ENCODE measurements at regions not wholly inside any gene's neighbourhood (a gene's known extent, or its start where the extent isn't known, plus 50 kb on each side); places are given as distances from the start of the nearest gene placed in this dataset.

GRCh38 chr12:68428724-68429501 lies 96.8 kb upstream of the MDM1 start:
- ChIA-PET CTCF (interaction anchor here (0.7 to 1.2 kb wide), 3 partner anchors 10 to 33 kb away, joined by 3 to 6 read pairs (median 3); no protein-coding TSS in a partner anchor), POLR2A (no interaction called here)
- peaks cover 4% of the 10 kb centered on the region for H3K36me3 Mint-ChIP-seq (ENCODE audit: low read depth)
- no peak overlapping the region for H3K27ac Mint-ChIP-seq
- no peak overlapping the region for H3K4me3 Mint-ChIP-seq
- no peak for DNase-seq
- peaks cover 3% of the 10 kb centered on the region for H3K9me3 Mint-ChIP-seq
- H3K4me1 Mint-ChIP-seq = no peaks in the 10 kb centered on the region
- no peaks in the 10 kb centered on the region for H3K27me3 Mint-ChIP-seq

GRCh38 chr12:68429696-68430095 lies 97.5 kb upstream of the MDM1 start:
- H3K27ac Mint-ChIP-seq = no peak overlapping the region
- H3K9me3 Mint-ChIP-seq = peaks cover 4% of the 10 kb centered on the region
- H3K4me3 Mint-ChIP-seq = no peak overlapping the region
- no peaks in the 10 kb centered on the region for H3K4me1 Mint-ChIP-seq
- POLR2A ChIA-PET = no interaction called here
- no peaks in the 10 kb centered on the region for H3K27me3 Mint-ChIP-seq
- H3K36me3 Mint-ChIP-seq (ENCODE audit: low read depth) = peaks cover 7% of the 10 kb centered on the region
- CTCF ChIA-PET = interaction anchor here (1.2 kb wide), 1 partner anchor 19 kb away, joined by 3 read pairs; no protein-coding TSS in a partner anchor
- DNase-seq = no peak

DNA sequence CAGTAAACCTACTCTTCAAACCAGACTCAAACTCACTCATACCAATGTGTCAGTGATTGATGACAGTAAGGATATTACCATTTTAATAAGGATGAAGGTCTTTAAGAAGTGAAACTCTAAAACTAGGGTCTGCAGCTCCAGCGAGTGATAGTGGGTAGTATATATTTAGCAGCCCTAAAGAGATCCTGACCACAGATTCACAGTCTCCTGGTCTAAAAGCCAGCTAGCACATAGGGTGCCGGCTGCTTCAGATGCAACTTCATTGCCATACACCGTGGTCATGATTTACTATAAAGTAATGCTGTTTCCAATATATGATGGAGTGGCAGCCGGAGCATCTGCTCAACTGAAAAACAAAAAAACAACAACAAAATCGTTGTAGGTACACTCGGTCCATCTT lies 99.6 kb upstream of the MDM1 start:
- Mint-ChIP-seq H3K4me3 (no peak overlapping the region), H3K27me3 (no peaks in the 10 kb centered on the region), H3K36me3 (ENCODE audit: low read depth) (peaks cover 14% of the 10 kb centered on the region), H3K27ac (no peak overlapping the region), H3K4me1 (no peaks in the 10 kb centered on the region), H3K9me3 (peaks cover 10% of the 10 kb centered on the region)
- ChIA-PET CTCF (interaction anchor here (1.1 kb wide), 1 partner anchor 13 kb away, joined by 3 read pairs; no protein-coding TSS in a partner anchor), POLR2A (no interaction called here)
- DNase-seq = no peak

DNA sequence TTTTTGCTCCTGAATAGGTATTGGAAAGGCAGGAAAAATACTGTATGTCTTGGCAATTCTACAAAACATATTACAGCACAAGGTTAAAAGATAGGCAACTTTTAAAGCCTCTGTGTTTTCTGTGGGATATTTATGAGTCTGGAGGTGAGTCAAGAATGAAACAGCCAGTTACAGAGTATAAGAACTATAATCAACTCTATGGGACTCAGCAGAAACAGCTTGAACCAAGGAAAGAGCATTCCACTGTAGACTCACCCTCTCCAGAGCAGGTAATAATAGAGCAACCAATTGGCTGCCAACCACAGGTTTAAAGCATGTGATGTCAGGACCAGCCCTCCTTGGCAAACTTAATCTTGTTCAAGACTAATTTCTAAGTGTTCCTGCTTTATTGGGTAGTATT lies 100.5 kb upstream of the MDM1 start:
- H3K27me3 Mint-ChIP-seq = no peaks in the 10 kb centered on the region
- H3K4me3 Mint-ChIP-seq = no peak overlapping the region
- DNase-seq = no peak
- H3K36me3 Mint-ChIP-seq (ENCODE audit: low read depth) = peaks cover 19% of the 10 kb centered on the region
- peaks cover 16% of the 10 kb centered on the region for H3K9me3 Mint-ChIP-seq
- H3K4me1 Mint-ChIP-seq = no peaks in the 10 kb centered on the region
- H3K27ac Mint-ChIP-seq = no peak overlapping the region
- ChIA-PET CTCF (interaction anchor here (1.1 to 1.5 kb wide), 3 partner anchors 13 to 255 kb away, joined by 3 read pairs; no protein-coding TSS in a partner anchor), POLR2A (no interaction called here)

DNA sequence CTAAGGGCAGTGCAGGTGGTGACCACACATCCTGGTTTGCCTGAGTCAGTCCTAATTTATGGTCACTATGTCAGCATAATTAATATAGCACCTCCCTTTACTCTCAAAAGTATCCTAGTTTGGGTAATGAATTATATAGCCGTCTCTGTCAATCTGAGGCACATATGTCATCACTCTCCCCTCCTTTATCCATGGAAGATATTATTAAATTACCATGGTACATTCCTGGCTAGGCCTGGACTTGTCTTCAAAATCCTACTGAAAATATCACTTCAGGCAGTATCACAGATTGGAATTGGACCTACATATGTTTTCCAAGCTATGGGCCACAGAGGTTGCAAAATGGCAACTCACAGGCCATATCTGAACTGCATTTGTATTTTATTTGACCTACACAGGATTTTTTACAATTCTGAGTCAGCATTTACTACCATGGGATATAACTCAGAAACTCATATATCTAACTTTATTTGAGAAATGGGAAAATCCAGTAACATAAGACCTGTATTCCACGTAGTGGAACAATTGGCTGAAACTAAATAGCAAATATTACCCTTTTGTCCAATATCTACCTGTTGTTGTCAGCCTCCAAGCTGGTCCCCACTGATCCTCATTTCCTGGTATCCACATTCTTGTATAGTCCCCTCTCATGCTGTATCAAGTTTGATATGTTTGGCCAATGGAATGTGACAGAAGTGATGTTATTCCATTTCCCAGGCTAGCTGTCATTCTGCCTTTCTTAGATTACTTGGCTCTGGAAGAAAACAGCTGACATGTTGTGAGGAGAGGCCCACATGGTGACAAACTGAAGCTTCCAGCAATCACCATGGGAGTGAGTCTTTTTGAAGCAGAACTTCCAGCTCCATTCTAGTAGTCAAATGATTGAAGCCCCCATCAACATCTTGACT lies 102.5 kb upstream of the MDM1 start:
- DNase-seq = no peak
- POLR2A ChIA-PET = no interaction called here
- peaks cover 19% of the 10 kb centered on the region for H3K36me3 Mint-ChIP-seq (ENCODE audit: low read depth)
- H3K4me3 Mint-ChIP-seq = no peak overlapping the region
- CTCF ChIA-PET = interaction anchor here (0.9 to 1.2 kb wide), 3 partner anchors 14 to 21 kb away, joined by 3 to 4 read pairs (median 4); no protein-coding TSS in a partner anchor
- no peak overlapping the region for H3K27ac Mint-ChIP-seq
- H3K4me1 Mint-ChIP-seq = no peaks in the 10 kb centered on the region
- H3K27me3 Mint-ChIP-seq = no peaks in the 10 kb centered on the region
- peaks cover 16% of the 10 kb centered on the region for H3K9me3 Mint-ChIP-seq

GRCh38 chr12:68435299-68435637 lies 103.1 kb upstream of the MDM1 start:
- peaks cover 19% of the 10 kb centered on the region for H3K36me3 Mint-ChIP-seq (ENCODE audit: low read depth)

DNA sequence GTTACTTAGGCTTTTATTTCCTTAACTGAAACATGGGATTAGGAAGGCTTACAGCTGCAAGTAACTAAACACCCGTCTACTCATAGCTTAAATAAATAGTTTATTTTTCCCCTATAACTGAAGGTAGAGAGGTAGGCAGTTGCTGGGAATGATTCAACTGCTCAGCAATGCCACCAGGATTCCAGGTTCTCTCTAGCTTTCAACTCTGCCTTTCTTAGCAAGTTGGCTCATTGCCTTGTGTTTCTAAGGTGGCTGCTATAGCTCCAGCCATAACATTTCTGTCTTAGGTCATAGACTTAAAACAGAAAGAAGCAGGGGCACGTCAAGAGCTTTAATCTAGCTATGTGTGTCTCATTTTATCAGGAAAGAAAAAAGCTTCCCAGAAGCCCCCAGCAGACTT lies 103.7 kb upstream of the MDM1 start:
- ChIA-PET CTCF (interaction anchor here (0.9 to 1.4 kb wide), 4 partner anchors 13 to 22 kb away, joined by 3 to 5 read pairs (median 4); no protein-coding TSS in a partner anchor), POLR2A (interaction anchor here (0.6 kb wide), 1 partner anchor 51 kb away, joined by 3 read pairs; no protein-coding TSS in a partner anchor)
- Mint-ChIP-seq H3K27ac (no peak overlapping the region), H3K36me3 (ENCODE audit: low read depth) (peaks cover 19% of the 10 kb centered on the region), H3K4me1 (peaks cover under 1% of the 10 kb centered on the region), H3K27me3 (no peaks in the 10 kb centered on the region), H3K9me3 (peaks cover 16% of the 10 kb centered on the region), H3K4me3 (no peak overlapping the region)
- no peak for DNase-seq

More at GRCh38 chr12:68435299-68435637, 103.1 kb upstream of the MDM1 start:
- CTCF ChIA-PET = interaction anchor here (0.9 to 1.4 kb wide), 4 partner anchors 13 to 21 kb away, joined by 3 to 5 read pairs (median 4); no protein-coding TSS in a partner anchor
- no peak overlapping the region for H3K4me3 Mint-ChIP-seq
- H3K27me3 Mint-ChIP-seq = no peaks in the 10 kb centered on the region
- no peak overlapping the region for H3K27ac Mint-ChIP-seq
- DNase-seq = no peak
- no peaks in the 10 kb centered on the region for H3K4me1 Mint-ChIP-seq
- H3K9me3 Mint-ChIP-seq = peaks cover 16% of the 10 kb centered on the region
- POLR2A ChIA-PET = no interaction called here

GRCh38 chr12:68438601-68439000 lies 106.4 kb upstream of the MDM1 start:
- DNase-seq = no peak
- ChIA-PET CTCF (interaction anchor here (0.6 kb wide), 1 partner anchor 10 kb away, joined by 6 read pairs; no protein-coding TSS in a partner anchor), POLR2A (interaction anchor here (0.5 kb wide), 1 partner anchor 8 kb away, joined by 3 read pairs; no protein-coding TSS in a partner anchor)
- Mint-ChIP-seq H3K4me1 (peaks cover 24% of the 10 kb centered on the region), H3K9me3 (peaks cover 23% of the 10 kb centered on the region), H3K27ac (no peak overlapping the region), H3K27me3 (no peaks in the 10 kb centered on the region), H3K36me3 (ENCODE audit: low read depth) (peaks cover 30% of the 10 kb centered on the region), H3K4me3 (no peak overlapping the region)

GRCh38 chr12:68439368-68440045 lies 107.3 kb upstream of the MDM1 start:
- CTCF ChIA-PET = interaction anchor here (0.6 to 1.7 kb wide), 4 partner anchors 9 to 32 kb away, joined by 3 to 6 read pairs (median 4); no protein-coding TSS in a partner anchor
- peaks cover 33% of the 10 kb centered on the region for H3K36me3 Mint-ChIP-seq (ENCODE audit: low read depth)

DNA sequence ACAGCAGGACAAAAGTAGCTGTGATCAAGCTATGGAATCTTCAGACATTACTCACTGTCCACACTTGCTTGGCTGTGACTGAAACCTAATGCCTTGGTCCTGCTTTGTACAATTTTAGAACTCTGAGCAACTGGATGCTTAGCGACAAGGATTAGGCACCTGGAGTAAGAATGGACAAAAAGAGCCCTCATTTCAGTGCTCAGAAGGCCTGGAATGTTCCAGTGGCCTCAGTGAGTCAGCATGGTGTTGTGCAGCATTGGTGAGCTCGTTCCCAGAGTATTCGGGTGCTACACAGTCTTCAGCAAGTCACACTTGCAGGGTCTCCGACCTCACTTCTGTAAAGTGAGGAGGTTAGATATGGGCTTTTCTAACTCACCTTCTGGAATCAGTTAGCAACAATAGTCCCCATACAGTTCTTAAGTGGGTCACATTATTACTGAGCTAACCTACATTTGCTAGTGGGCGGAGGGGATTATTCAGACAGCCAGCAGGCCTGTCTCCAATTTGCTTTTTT lies 108.0 kb upstream of the MDM1 start:
- peaks cover 29% of the 10 kb centered on the region for H3K4me1 Mint-ChIP-seq
- no peak overlapping the region for H3K27ac Mint-ChIP-seq
- H3K9me3 Mint-ChIP-seq = peaks cover 30% of the 10 kb centered on the region
- ChIA-PET CTCF (interaction anchor here (1.0 to 1.7 kb wide), 3 partner anchors 9 to 33 kb away, joined by 3 to 5 read pairs (median 3); no protein-coding TSS in a partner anchor), POLR2A (no interaction called here)
- no peak for DNase-seq
- no peak overlapping the region for H3K4me3 Mint-ChIP-seq
- peaks cover 36% of the 10 kb centered on the region for H3K36me3 Mint-ChIP-seq (ENCODE audit: low read depth)
- no peaks in the 10 kb centered on the region for H3K27me3 Mint-ChIP-seq

More at GRCh38 chr12:68439368-68440045, 107.3 kb upstream of the MDM1 start:
- POLR2A ChIA-PET = no interaction called here
- Mint-ChIP-seq H3K9me3 (peaks cover 29% of the 10 kb centered on the region), H3K27me3 (no peaks in the 10 kb centered on the region), H3K27ac (no peak overlapping the region), H3K4me1 (peaks cover 25% of the 10 kb centered on the region), H3K4me3 (no peak overlapping the region)
- no peak for DNase-seq

GRCh38 chr12:68441167-68441566 lies 109.0 kb upstream of the MDM1 start:
- Mint-ChIP-seq H3K4me3 (no peak overlapping the region), H3K36me3 (ENCODE audit: low read depth) (peaks cover 38% of the 10 kb centered on the region), H3K27me3 (no peaks in the 10 kb centered on the region), H3K4me1 (peaks cover 36% of the 10 kb centered on the region), H3K9me3 (peaks cover 29% of the 10 kb centered on the region), H3K27ac (peak overlapping the region; percentile 26)
- CTCF ChIA-PET = interaction anchor here (0.9 to 1.9 kb wide), 2 partner anchors 12 to 68 kb away, joined by 3 to 5 read pairs; no protein-coding TSS in a partner anchor
- no peak for DNase-seq
- POLR2A ChIA-PET = no interaction called here
